Activated CD4-positive, alpha-beta T cell treated with anti-CD3 and anti-CD28 coated beads for 36 hours (primary cell): ENCODE measurements at regions not wholly inside any gene's neighbourhood (a gene's known extent, or its start where the extent isn't known, plus 50 kb on each side); places are given as distances from the start of the nearest gene placed in this dataset.
"Not testable (repeated sequence)": the region's sequence is repeated elsewhere in the genome, so short reads cannot be mapped to it uniquely, and the experiment has no call there.

Experiments
- ATAC-seq: fragments of 200-7000 bp; cut with Tn5 transposase; one replicate; pipeline ENCODE4 v1.10.0; 2021; ENCODE audit warnings: mild to moderate bottlenecking, moderate library complexity
- CTCF ChIA-PET: fragments of 350-600 bp; sonication (Branson Sonifier 250); formaldehyde crosslinking; loops from one replicate; lab custom pipeline; 2021; ENCODE audit warnings: antibody characterized with exemption; lab: Charles Lee
- POLR2A ChIA-PET: fragments of 350-600 bp; sonication (Branson Sonifier 250); formaldehyde crosslinking; loops from one replicate; lab custom pipeline; 2021; ENCODE audit warnings: antibody characterized with exemption, inconsistent platforms; lab: Charles Lee
- DNase-seq: peaks from one replicate; pipeline ENCODE4 v3.0.0-alpha.2; 2020
- H3K27ac Mint-ChIP-seq: one replicate; pipeline ENCODE4 v1.8.0; 2021; ENCODE audit warnings: mixed read lengths
- H3K27me3 Mint-ChIP-seq: one replicate; pipeline ENCODE4 v1.8.0; 2021; ENCODE audit warnings: mixed read lengths
- H3K36me3 Mint-ChIP-seq: one replicate; pipeline ENCODE4 v1.8.0; 2021; ENCODE audit warnings: low read depth, mixed read lengths
- H3K4me1 Mint-ChIP-seq: one replicate; pipeline ENCODE4 v1.8.0; 2021; ENCODE audit warnings: mixed read lengths
- H3K4me3 Mint-ChIP-seq: one replicate; pipeline ENCODE4 v1.8.0; 2021; ENCODE audit warnings: mild to moderate bottlenecking, moderate library complexity, mixed read lengths
- H3K9me3 Mint-ChIP-seq: one replicate; pipeline ENCODE4 v1.8.0; 2021; ENCODE audit warnings: low read depth, mixed read lengths
- intact Hi-C, 2 experiments: fragments of 100-400 bp; cut with DNase I in 1 of 2; cut with micrococcal nuclease in 1 of 2; formaldehyde crosslinking; loops; one replicate each; pipeline versions ENCODE4 v1.14.2 to v1.15.1; 2022 to 2024; cut with DNase I, micrococcal nuclease

DNA sequence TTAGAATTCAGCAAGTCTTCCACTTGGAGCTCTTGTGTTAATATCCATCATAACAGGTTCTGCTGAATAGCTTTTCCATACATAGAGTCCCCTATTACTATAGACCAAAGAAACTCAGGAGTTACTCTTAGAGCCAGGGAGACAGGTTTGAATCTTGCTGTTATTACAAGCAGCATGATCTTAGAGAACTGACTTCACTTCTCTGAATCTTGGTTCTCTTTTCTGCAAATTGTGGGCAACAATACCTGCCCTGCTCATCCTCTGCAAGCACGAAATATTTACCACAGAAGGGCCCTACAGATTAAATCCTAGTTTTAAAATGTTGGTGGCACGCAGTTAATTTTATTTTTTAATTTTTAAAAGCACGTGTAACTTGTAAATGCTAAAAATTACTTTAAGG, 111.7 kb downstream of the TLR4 start:
- H3K4me3 Mint-ChIP-seq, result no peak overlapping the region
- no peaks in the 10 kb centered on the region for H3K36me3 Mint-ChIP-seq
- no peak overlapping the region for H3K27ac Mint-ChIP-seq
- DNase-seq, result no peak
- intact Hi-C loops, result no loop called here
- no peak for ATAC-seq
- ChIA-PET POLR2A (no interaction called here), CTCF (no interaction called here)
- peaks cover 9% of the 10 kb centered on the region for H3K4me1 Mint-ChIP-seq
- H3K27me3 Mint-ChIP-seq, result peaks cover 25% of the 10 kb centered on the region
- H3K9me3 Mint-ChIP-seq, result no peaks in the 10 kb centered on the region

DNA sequence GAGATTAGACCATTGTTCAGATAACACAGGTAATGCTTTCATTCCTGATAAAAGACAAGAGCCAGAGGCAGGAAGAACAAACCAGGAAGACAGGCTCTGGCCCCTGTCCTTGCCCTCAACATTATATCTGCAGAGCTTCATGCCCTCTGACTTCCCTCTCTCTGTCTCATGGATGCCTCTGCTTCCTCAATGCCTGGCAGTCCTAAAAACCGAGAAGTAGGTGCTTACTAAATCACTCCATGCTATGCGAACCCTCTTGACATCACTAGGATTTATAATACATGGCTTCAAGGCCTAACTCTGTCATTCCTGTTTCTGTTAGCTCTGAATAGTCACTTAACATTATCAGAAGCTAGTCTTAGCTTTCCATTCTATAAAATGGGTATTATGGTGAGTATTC, 117.8 kb downstream of the TLR4 start:
- ATAC-seq, result no peak
- POLR2A ChIA-PET, result no interaction called here
- no peak for DNase-seq
- no peaks in the 10 kb centered on the region for H3K36me3 Mint-ChIP-seq
- H3K27me3 Mint-ChIP-seq, result peaks cover 37% of the 10 kb centered on the region
- H3K4me1 Mint-ChIP-seq, result peaks cover 24% of the 10 kb centered on the region
- H3K27ac Mint-ChIP-seq, result no peak overlapping the region
- intact Hi-C loops, result no loop called here
- no peaks in the 10 kb centered on the region for H3K9me3 Mint-ChIP-seq
- CTCF ChIA-PET, result interaction anchor here (0.9 kb wide), 1 partner anchor 17 kb away, joined by 3 read pairs; no protein-coding TSS in a partner anchor
- H3K4me3 Mint-ChIP-seq, result no peak overlapping the region

DNA sequence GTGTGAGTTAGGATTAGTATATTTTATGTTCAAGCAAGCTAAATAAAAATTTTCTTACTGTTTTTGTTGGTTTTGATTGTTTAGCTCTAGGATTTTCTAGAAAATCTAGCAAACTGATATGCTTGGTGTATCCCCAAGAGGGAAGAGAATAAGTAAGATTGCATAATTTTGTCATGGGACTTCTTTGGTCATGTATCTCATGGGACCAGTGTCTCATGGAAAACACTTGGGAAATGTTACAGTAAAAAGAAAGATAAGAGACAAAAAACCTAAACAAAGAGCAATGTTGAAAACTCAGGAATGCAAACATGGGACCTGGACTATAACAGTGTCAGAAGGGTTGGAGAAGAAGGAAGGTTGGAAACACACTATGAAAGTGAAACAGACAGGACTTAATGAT, 119.4 kb downstream of the TLR4 start:
- CTCF ChIA-PET, result interaction anchor here (0.6 kb wide), 1 partner anchor 1807 kb away, joined by 3 read pairs; no protein-coding TSS in a partner anchor
- Mint-ChIP-seq H3K9me3 (no peaks in the 10 kb centered on the region), H3K4me3 (no peak overlapping the region), H3K27ac (no peak overlapping the region), H3K4me1 (peaks cover 25% of the 10 kb centered on the region), H3K27me3 (peaks cover 36% of the 10 kb centered on the region), H3K36me3 (no peaks in the 10 kb centered on the region)
- intact Hi-C loops, result no loop called here
- POLR2A ChIA-PET, result no interaction called here
- no peak for ATAC-seq
- DNase-seq, result no peak

DNA sequence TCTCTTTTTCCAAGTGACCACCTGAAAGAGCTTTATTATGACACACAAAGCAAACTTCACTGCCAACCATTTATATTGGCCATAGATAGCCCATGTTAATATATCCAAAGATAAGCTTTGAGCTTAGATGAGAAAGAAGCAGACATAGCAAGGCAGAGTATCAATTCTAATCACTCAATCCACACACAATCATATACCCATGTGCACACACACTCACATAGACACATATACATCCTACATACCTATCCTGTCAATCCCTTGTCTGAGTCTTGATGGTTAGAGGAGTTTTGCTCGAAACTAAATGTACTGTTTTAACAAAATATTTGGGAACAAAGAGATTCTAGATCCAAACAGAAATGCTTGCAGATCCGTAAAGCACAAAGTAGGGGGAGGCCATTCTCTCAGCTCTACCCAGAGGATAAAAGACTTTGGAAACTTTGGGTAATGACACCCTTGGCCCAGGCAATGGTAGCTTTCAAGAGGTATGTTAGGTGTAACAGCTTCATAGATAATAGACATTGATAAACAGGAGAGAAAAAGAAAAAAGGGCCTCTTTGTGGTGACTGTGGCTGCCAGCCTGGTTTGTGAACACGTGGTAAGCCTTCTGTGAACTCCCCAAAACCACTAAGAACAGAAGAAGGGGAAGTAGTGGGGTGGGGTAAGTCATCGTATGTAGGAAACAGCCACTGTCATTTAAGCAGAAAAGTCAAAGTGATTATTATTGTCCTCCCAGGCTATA, 121.6 kb downstream of the TLR4 start:
- ChIA-PET POLR2A (no interaction called here), CTCF (interaction anchor here (0.5 kb wide), 1 partner anchor 145 kb away, joined by 3 read pairs; no protein-coding TSS in a partner anchor)
- Mint-ChIP-seq H3K4me1 (peaks cover 25% of the 10 kb centered on the region), H3K27ac (no peak overlapping the region), H3K27me3 (peaks cover 36% of the 10 kb centered on the region), H3K9me3 (no peaks in the 10 kb centered on the region), H3K4me3 (no peak overlapping the region), H3K36me3 (no peaks in the 10 kb centered on the region)
- intact Hi-C loops, result no loop called here
- DNase-seq (peak; percentile 73), ATAC-seq (peak; percentile 91)

DNA sequence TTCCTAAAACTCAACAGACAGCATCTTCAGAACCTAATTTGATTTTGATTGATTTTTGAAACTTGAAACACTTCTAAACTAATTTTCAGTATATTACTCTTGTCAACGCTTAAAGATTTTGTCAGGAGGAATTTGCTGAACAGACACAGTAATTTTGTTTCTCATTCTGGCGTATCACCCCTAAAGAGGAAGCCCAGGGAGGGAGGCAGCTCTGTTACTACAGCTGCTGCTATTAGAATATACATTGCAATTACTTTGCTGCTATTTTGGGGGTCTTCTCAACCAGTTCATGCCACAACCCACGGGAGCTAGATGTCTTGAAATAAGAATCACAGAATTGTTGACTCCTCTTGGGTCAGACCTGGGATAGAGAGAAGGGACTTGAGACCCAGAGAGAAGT, 122.6 kb downstream of the TLR4 start:
- Mint-ChIP-seq H3K4me1 (peaks cover 25% of the 10 kb centered on the region), H3K27me3 (peaks cover 35% of the 10 kb centered on the region), H3K36me3 (no peaks in the 10 kb centered on the region), H3K4me3 (no peak overlapping the region), H3K27ac (no peak overlapping the region), H3K9me3 (no peaks in the 10 kb centered on the region)
- CTCF ChIA-PET, result interaction anchor here (1.7 kb wide), 1 partner anchor 14 kb away, joined by 3 read pairs; no protein-coding TSS in a partner anchor
- POLR2A ChIA-PET, result no interaction called here
- intact Hi-C loops, result no loop called here
- no peak for DNase-seq
- ATAC-seq, result no peak

DNA sequence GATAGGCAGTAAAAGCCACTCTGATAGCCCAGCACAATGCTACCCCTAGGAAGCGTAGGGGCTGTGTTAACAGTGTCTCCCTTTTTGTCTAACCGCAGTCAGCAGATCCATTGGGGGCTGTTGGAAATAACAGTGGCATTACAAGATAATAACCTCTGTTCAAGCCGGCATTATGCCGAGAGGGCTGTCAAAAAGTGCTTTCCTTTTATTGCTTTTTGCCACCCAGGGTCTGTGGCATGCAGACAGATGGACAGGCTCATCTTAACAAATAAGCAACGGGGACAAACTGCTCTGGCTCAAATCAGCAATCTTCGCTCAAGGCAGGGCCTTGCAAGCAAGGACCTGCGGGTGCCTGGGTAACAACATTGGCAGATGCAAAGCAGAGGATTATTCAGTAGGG, 123.3 kb downstream of the TLR4 start:
- peaks cover 34% of the 10 kb centered on the region for H3K27me3 Mint-ChIP-seq
- no peak for ATAC-seq

DNA sequence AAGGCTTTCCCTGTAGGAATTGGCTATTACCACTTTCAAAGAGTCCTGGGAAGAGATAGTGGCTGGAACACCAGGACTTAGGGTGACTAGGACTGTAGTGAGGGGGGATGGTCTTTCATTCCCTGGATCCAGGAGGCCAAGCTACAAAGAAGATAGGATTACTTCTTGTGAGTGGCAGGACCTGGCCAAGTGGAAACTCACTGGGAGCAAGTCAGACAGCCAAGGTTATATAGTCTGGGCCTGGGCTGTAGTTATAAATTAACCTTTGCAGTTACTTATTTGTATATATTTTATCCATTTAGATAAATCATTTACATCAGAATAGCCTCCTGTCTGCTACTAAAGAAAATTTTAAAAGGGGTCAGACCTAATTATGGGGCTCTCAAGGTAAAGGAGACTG, 124.3 kb downstream of the TLR4 start:
- DNase-seq (no peak), ATAC-seq (no peak)
- Mint-ChIP-seq H3K27ac (no peak overlapping the region), H3K4me1 (peaks cover 25% of the 10 kb centered on the region), H3K9me3 (no peaks in the 10 kb centered on the region), H3K27me3 (peaks cover 32% of the 10 kb centered on the region), H3K4me3 (no peak overlapping the region), H3K36me3 (no peaks in the 10 kb centered on the region)
- POLR2A ChIA-PET, result no interaction called here
- intact Hi-C loops, result no loop called here
- CTCF ChIA-PET, result interaction anchor here (0.6 kb wide), 1 partner anchor 88 kb away, joined by 3 read pairs; no protein-coding TSS in a partner anchor

More for the DNA sequence above, 123.3 kb downstream of the TLR4 start:
- intact Hi-C loops, result no loop called here
- H3K4me1 Mint-ChIP-seq, result peaks cover 25% of the 10 kb centered on the region
- H3K27ac Mint-ChIP-seq, result no peak overlapping the region
- DNase-seq, result no peak
- no peaks in the 10 kb centered on the region for H3K9me3 Mint-ChIP-seq
- ChIA-PET POLR2A (no interaction called here), CTCF (interaction anchor here (1.7 kb wide), 1 partner anchor 13 kb away, joined by 3 read pairs; no protein-coding TSS in a partner anchor)
- H3K36me3 Mint-ChIP-seq, result no peaks in the 10 kb centered on the region
- no peak overlapping the region for H3K4me3 Mint-ChIP-seq

DNA sequence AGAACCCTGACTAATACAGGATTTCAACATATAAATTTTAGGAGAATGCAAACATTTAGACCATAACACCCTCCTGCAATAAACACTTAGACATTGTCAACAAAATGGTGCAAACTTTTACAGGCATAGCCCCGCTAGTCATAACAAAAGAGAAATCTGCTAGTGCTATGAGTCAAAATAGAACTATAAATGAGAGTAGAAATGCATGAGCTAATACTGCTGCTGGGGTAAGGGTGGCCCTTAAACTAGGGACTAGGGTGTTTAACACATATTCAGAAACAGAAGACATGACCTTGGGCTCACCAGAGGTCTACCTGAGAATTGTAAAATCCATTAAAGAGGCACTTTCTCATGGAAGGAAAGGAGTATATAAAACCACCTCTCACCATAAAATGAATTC, 131.6 kb downstream of the TLR4 start:
- no peaks in the 10 kb centered on the region for H3K36me3 Mint-ChIP-seq
- H3K9me3 Mint-ChIP-seq, result no peaks in the 10 kb centered on the region
- ATAC-seq (peak; percentile 78), DNase-seq (peak; percentile 5)
- no peak overlapping the region for H3K4me3 Mint-ChIP-seq
- intact Hi-C loops, result no loop called here
- no peaks in the 10 kb centered on the region for H3K4me1 Mint-ChIP-seq
- H3K27ac Mint-ChIP-seq, result no peak overlapping the region
- POLR2A ChIA-PET, result no interaction called here
- peaks cover 16% of the 10 kb centered on the region for H3K27me3 Mint-ChIP-seq
- CTCF ChIA-PET, result no interaction called here

DNA sequence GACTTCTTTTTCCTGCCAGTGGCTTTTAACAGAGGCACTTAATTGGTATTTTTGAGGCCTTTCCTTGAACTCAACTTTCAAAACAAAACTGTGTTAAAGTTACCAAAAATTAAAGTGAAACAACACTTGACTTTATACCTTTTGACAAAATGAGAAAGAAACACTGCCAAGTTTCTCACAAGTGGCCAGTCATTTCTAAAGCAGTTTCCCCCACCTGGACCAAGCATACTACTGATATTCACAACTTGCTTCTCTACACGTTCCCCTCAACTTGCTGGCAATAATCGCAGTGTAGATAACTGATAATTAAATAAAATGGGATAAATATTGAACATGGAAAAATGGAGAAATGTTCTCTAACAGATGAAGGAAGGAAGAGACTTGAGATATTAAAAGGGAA, 135.7 kb downstream of the TLR4 start:
- H3K27ac Mint-ChIP-seq, result no peak overlapping the region
- ChIA-PET POLR2A (no interaction called here), CTCF (no interaction called here)
- H3K36me3 Mint-ChIP-seq, result no peaks in the 10 kb centered on the region
- no peaks in the 10 kb centered on the region for H3K4me1 Mint-ChIP-seq
- H3K4me3 Mint-ChIP-seq, result no peak overlapping the region
- H3K9me3 Mint-ChIP-seq, result no peaks in the 10 kb centered on the region
- DNase-seq (no peak), ATAC-seq (no peak)
- peaks cover 15% of the 10 kb centered on the region for H3K27me3 Mint-ChIP-seq
- intact Hi-C loops, result no loop called here

DNA sequence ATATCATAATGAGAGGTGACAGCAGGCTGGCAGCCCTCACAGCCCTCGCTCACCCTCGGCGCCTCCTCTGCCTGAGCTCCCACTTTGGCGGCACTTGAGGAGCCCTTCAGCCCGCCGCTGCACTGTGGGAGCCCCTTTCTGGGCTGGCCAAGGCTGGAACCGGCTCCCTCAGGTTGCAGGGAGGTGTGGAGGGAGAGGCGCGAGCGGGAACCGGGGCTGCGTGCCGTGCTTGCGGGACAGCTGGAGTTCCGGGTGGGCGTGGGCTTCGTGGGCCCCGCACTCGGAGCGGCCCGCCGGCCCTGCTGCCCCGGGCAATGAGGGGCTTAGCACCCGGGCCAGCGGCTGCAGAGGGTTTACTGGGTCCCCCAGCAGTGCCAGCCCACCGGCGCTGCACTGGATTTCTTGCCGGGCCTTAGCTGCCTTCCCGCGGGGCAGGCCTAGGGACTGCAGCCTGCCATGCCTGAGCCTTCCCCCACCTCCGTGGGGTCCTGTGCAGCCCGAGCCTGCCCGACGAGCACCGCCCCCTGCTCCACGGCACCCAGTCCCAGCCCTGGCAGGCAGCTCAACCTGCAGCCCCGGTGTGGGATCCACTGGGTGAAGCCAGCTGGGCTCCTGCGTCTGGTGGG, 147.7 kb downstream of the TLR4 start:
- POLR2A ChIA-PET, H3K27ac Mint-ChIP-seq, H3K4me3 Mint-ChIP-seq, CTCF ChIA-PET, ATAC-seq, H3K36me3 Mint-ChIP-seq, H3K4me1 Mint-ChIP-seq, H3K9me3 Mint-ChIP-seq, DNase-seq, intact Hi-C loops, H3K27me3 Mint-ChIP-seq: not testable (repeated sequence)

DNA sequence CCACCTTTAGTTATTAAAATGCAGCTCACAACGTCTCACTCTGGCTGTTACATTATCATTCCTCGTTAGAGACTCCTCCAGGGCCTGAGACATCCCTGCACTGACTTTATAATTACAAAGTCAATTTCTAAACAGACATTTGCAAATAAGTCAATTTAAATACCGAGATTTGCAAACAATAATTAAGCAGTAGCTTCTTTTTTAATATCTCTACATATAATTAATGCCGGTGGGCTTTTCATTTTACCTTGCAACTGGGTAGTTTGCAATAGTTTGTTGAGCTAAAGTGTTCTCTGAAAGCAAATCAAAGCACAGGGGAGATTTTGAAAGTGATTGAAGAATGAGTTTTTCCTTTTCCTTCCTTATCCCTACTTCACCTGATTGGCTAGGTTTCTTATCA, 154.4 kb downstream of the TLR4 start:
- DNase-seq (no peak), ATAC-seq (no peak)
- H3K27me3 Mint-ChIP-seq, result no peaks in the 10 kb centered on the region
- POLR2A ChIA-PET, result no interaction called here
- H3K9me3 Mint-ChIP-seq, result no peaks in the 10 kb centered on the region
- H3K4me1 Mint-ChIP-seq, result no peaks in the 10 kb centered on the region
- no peaks in the 10 kb centered on the region for H3K36me3 Mint-ChIP-seq
- no peak overlapping the region for H3K27ac Mint-ChIP-seq
- CTCF ChIA-PET, result no interaction called here
- intact Hi-C loops, result no loop called here
- H3K4me3 Mint-ChIP-seq, result no peak overlapping the region

DNA sequence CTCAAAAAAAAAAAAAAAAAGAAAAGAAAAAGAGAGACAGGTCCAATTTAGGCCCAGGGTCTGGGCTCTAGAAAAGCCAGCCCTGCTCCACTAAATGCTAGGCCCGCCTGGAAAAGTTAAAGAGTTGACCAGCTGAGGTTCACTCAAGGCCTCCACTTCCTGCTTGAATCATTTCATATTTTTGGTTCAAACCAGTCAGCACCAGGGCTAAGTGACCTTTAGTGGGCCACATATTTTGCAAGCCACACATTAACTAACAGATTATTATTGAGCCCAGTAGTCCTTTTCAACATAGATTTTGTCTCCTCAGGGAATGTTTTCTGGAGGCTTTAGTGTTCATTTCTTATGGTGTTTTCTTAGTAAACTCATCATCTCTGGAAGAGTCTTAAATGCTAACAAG, 156.6 kb downstream of the TLR4 start:
- ChIA-PET POLR2A (no interaction called here), CTCF (no interaction called here)
- Mint-ChIP-seq H3K9me3 (no peaks in the 10 kb centered on the region), H3K27me3 (no peaks in the 10 kb centered on the region), H3K4me3 (no peak overlapping the region), H3K27ac (no peak overlapping the region), H3K4me1 (no peaks in the 10 kb centered on the region), H3K36me3 (no peaks in the 10 kb centered on the region)
- DNase-seq, result no peak
- intact Hi-C loops, result no loop called here
- no peak for ATAC-seq
